Loucy (cell line): ENCODE measurements at regions not wholly inside any gene's neighbourhood (a gene's known extent, or its start where the extent isn't known, plus 50 kb on each side); places are given as distances from the start of the nearest gene placed in this dataset.

Experiments
- CTCF ChIP-seq: fragments of 200-600 bp; sonication (generic); conservative IDR thresholded peaks from 2 replicates; pipeline ENCODE4 v1.5.1; 2014; ENCODE audit warnings: mild to moderate bottlenecking, antibody characterized with exemption, low read length
- EZH2phosphoT487 ChIP-seq: fragments of 200-600 bp; IDR thresholded peaks from 2 replicates; pipeline ENCODE4 v1.6.1; 2018; ENCODE audit warnings: antibody characterized with exemption, mild to moderate bottlenecking, moderate library complexity, borderline replicate concordance

- TF ChIP-seq CTCF (no peak), EZH2phosphoT487 (no peak)
Observed at GRCh38 chr20:41668057-41668749, 50.0 kb upstream of the CHD6 start.
